HEK293 (cell line): ENCODE measurements at regions not wholly inside any gene's neighbourhood (a gene's known extent, or its start where the extent isn't known, plus 50 kb on each side); places are given as distances from the start of the nearest gene placed in this dataset.

Experiments used
- ZBTB7A ChIP-seq: fragments of 450-650 bp; formaldehyde crosslinking; IDR thresholded peaks from 2 replicates; pipeline ENCODE4 v1.5.1; 2016; ENCODE audit warnings: low read depth, missing biosample characterization, missing genetic modification characterization
- ZEB2 ChIP-seq: fragments of 450-650 bp; formaldehyde crosslinking; IDR thresholded peaks from 2 replicates; pipeline ENCODE4 v1.5.1; 2016; ENCODE audit warnings: missing biosample characterization, missing genetic modification characterization
- ZNF175 ChIP-seq: fragments of 450-650 bp; formaldehyde crosslinking; IDR thresholded peaks from 2 replicates; pipeline ENCODE4 v1.5.1; 2016; ENCODE audit warnings: missing biosample characterization, missing genetic modification characterization
- ZNF560 ChIP-seq: fragments of 450-650 bp; formaldehyde crosslinking; IDR thresholded peaks from 2 replicates; pipeline ENCODE4 v1.5.1; 2017; ENCODE audit warnings: missing biosample characterization, missing genetic modification characterization, borderline replicate concordance
- ZNF600 ChIP-seq: fragments of 450-650 bp; formaldehyde crosslinking; IDR thresholded peaks from 2 replicates; pipeline ENCODE4 v1.5.1; 2016; ENCODE audit warnings: missing biosample characterization, missing genetic modification characterization
- ZNF660 ChIP-seq: fragments of 450-650 bp; IDR thresholded peaks from 2 replicates; pipeline ENCODE4 v1.5.1; 2018; ENCODE audit warnings: missing biosample characterization, mild to moderate bottlenecking, missing genetic modification characterization
- ZNF76 ChIP-seq: fragments of 450-650 bp; formaldehyde crosslinking; IDR thresholded peaks from 2 replicates; pipeline ENCODE4; 2016; ENCODE audit warnings: low read depth, missing biosample characterization, missing genetic modification characterization, borderline replicate concordance
- ZNF768 ChIP-seq: fragments of 450-650 bp; formaldehyde crosslinking; IDR thresholded peaks from 2 replicates; pipeline ENCODE4 v1.5.1; 2018; ENCODE audit warnings: missing biosample characterization, mild to moderate bottlenecking, missing genetic modification characterization
- TF ChIP-seq, protein P1 (sequence below): fragments of 450-650 bp; formaldehyde crosslinking; IDR thresholded peaks from 2 replicates; pipeline ENCODE4 v1.5.1; 2017; ENCODE audit warnings: missing biosample characterization, missing genetic modification characterization
- TF ChIP-seq, protein P2 (sequence below): sonication (generic); formaldehyde crosslinking; IDR thresholded peaks from 2 replicates; pipeline ENCODE4 v1.8.1; 2022; ENCODE audit warnings: mild to moderate bottlenecking, moderate library complexity, missing genetic modification reagents
- TF ChIP-seq, protein P3 (sequence below): fragments of 450-650 bp; formaldehyde crosslinking; IDR thresholded peaks from 2 replicates; pipeline ENCODE4 v1.5.1; 2016; ENCODE audit warnings: missing biosample characterization, missing genetic modification characterization
- TF ChIP-seq, protein P4 (sequence below): fragments of 450-650 bp; formaldehyde crosslinking; IDR thresholded peaks from 2 replicates; pipeline ENCODE4 v1.5.1; 2017; ENCODE audit warnings: missing biosample characterization, missing genetic modification characterization
- TF ChIP-seq, protein P5 (sequence below): fragments of 450-650 bp; formaldehyde crosslinking; IDR thresholded peaks from 2 replicates; pipeline ENCODE4 v1.5.1; 2016; ENCODE audit warnings: missing biosample characterization, missing genetic modification characterization

DNA sequence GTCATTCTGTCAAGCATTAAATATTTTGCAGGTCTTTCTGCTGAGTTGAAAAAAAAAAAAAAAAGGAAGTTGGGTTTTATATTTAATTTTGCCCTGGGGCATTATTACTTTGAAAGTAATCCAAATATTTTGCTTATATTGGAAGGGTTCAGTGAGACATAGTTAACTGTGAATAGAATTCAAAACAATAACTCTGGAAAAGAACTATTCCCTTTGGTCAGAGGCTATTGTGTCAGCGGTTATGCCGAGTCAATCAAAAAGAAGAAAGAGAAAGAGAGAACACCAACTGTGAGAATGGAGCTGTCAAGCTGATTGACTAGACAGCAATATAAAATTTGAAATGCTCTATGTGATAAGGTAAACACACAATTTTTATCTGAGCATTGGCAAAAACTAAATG lies 761.7 kb downstream of the ADGRL2 start:
- TF ChIP-seq ZNF600 (no peak), ZEB2 (tag by site-specific recombination) (no peak), ZNF660 (tag by site-specific recombination) (no peak), ZNF175 (tag by site-specific recombination) (no peak), ZNF560 (tag by site-specific recombination) (no peak), ZNF76 (tag by site-specific recombination) (no peak), ZBTB7A (tag by site-specific recombination) (no peak), ZNF768 (tag by site-specific recombination) (no peak)
- TF ChIP-seq, protein P1, sequence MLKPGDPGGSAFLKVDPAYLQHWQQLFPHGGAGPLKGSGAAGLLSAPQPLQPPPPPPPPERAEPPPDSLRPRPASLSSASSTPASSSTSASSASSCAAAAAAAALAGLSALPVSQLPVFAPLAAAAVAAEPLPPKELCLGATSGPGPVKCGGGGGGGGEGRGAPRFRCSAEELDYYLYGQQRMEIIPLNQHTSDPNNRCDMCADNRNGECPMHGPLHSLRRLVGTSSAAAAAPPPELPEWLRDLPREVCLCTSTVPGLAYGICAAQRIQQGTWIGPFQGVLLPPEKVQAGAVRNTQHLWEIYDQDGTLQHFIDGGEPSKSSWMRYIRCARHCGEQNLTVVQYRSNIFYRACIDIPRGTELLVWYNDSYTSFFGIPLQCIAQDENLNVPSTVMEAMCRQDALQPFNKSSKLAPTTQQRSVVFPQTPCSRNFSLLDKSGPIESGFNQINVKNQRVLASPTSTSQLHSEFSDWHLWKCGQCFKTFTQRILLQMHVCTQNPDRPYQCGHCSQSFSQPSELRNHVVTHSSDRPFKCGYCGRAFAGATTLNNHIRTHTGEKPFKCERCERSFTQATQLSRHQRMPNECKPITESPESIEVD: no peak
- TF ChIP-seq, protein P2, sequence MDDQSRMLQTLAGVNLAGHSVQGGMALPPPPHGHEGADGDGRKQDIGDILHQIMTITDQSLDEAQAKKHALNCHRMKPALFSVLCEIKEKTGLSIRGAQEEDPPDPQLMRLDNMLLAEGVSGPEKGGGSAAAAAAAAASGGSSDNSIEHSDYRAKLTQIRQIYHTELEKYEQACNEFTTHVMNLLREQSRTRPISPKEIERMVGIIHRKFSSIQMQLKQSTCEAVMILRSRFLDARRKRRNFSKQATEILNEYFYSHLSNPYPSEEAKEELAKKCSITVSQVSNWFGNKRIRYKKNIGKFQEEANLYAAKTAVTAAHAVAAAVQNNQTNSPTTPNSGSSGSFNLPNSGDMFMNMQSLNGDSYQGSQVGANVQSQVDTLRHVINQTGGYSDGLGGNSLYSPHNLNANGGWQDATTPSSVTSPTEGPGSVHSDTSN (CRISPR knock-in tag): no peak
- TF ChIP-seq, protein P3, sequence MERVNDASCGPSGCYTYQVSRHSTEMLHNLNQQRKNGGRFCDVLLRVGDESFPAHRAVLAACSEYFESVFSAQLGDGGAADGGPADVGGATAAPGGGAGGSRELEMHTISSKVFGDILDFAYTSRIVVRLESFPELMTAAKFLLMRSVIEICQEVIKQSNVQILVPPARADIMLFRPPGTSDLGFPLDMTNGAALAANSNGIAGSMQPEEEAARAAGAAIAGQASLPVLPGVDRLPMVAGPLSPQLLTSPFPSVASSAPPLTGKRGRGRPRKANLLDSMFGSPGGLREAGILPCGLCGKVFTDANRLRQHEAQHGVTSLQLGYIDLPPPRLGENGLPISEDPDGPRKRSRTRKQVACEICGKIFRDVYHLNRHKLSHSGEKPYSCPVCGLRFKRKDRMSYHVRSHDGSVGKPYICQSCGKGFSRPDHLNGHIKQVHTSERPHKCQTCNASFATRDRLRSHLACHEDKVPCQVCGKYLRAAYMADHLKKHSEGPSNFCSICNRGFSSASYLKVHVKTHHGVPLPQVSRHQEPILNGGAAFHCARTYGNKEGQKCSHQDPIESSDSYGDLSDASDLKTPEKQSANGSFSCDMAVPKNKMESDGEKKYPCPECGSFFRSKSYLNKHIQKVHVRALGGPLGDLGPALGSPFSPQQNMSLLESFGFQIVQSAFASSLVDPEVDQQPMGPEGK (tag by site-specific recombination): no peak
- TF ChIP-seq, protein P4, sequence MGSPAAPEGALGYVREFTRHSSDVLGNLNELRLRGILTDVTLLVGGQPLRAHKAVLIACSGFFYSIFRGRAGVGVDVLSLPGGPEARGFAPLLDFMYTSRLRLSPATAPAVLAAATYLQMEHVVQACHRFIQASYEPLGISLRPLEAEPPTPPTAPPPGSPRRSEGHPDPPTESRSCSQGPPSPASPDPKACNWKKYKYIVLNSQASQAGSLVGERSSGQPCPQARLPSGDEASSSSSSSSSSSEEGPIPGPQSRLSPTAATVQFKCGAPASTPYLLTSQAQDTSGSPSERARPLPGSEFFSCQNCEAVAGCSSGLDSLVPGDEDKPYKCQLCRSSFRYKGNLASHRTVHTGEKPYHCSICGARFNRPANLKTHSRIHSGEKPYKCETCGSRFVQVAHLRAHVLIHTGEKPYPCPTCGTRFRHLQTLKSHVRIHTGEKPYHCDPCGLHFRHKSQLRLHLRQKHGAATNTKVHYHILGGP (tag by site-specific recombination): no peak
- TF ChIP-seq, protein P5, sequence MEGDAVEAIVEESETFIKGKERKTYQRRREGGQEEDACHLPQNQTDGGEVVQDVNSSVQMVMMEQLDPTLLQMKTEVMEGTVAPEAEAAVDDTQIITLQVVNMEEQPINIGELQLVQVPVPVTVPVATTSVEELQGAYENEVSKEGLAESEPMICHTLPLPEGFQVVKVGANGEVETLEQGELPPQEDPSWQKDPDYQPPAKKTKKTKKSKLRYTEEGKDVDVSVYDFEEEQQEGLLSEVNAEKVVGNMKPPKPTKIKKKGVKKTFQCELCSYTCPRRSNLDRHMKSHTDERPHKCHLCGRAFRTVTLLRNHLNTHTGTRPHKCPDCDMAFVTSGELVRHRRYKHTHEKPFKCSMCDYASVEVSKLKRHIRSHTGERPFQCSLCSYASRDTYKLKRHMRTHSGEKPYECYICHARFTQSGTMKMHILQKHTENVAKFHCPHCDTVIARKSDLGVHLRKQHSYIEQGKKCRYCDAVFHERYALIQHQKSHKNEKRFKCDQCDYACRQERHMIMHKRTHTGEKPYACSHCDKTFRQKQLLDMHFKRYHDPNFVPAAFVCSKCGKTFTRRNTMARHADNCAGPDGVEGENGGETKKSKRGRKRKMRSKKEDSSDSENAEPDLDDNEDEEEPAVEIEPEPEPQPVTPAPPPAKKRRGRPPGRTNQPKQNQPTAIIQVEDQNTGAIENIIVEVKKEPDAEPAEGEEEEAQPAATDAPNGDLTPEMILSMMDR (tag by site-specific recombination): no peak
